ENCODE measurements at regions not wholly inside any gene's neighbourhood (a gene's known extent, or its start where the extent isn't known, plus 50 kb on each side); places are given as distances from the start of the nearest gene placed in this dataset.

- H3K9me1 ChIP-seq (ENCODE audit: control insufficient read depth, extremely low read depth, insufficient read depth, low read length) = no peaks in the 10 kb centered on the region
- no peak for TF ChIP-seq EZH2 (IDR thresholded peaks at IDR 0.05; ENCODE audit: low read length)
- no peak for TF ChIP-seq CTCF (optimal IDR thresholded peaks at IDR 0.05 in 1 of 3, IDR thresholded peaks at IDR 0.05 in 1 of 3, conservative IDR thresholded peaks at IDR 0.05 in 1 of 3; ENCODE audit: extremely low read depth in 1 of 3, insufficient read depth in 2 of 3, low read length in 3 of 3)
- dilution Hi-C loops (cut with MboI; ENCODE audit: extremely low pct_ligation_motif_present, low sequenced_read_pairs) = no loop called here
Measured at GRCh38 chr5:167061695-167062094, 1229.8 kb upstream of the WWC1 start.

GRCh38 chr5:167063116-167063515 is 1228.3 kb upstream of the WWC1 start:
- H3K4me2 ChIP-seq (ENCODE audit: control insufficient read depth, extremely low read depth, insufficient read depth, low read depth, low read length) = no peak overlapping the region
- H3K4me3 ChIP-seq (ENCODE audit: control insufficient read depth in 2 of 3, extremely low read depth in 1 of 3, insufficient read depth in 2 of 3, low read depth in 1 of 3, low read length in 3 of 3) = no peak overlapping the region
- dilution Hi-C loops (cut with MboI; ENCODE audit: extremely low pct_ligation_motif_present, low sequenced_read_pairs) = no loop called here

More at GRCh38 chr5:167061695-167062094, 1229.8 kb upstream of the WWC1 start:
- Histone ChIP-seq H3K4me1 (ENCODE audit: control insufficient read depth, extremely low read depth, insufficient read depth, low read length) (no peaks in the 10 kb centered on the region), H3K36me3 (ENCODE audit: control insufficient read depth in 2 of 2, extremely low read depth in 1 of 2, insufficient read depth in 2 of 2, low read length in 2 of 2) (no peaks in the 10 kb centered on the region), H3K27ac (ENCODE audit: control insufficient read depth, insufficient read depth, low read length) (no peak overlapping the region), H4K20me1 (ENCODE audit: control insufficient read depth, extremely low read depth, insufficient read depth, low read length) (no peaks in the 10 kb centered on the region), H3K27me3 (ENCODE audit: control insufficient read depth, extremely low read depth, insufficient read depth, low read length) (no peaks in the 10 kb centered on the region), H3K4me3 (ENCODE audit: control insufficient read depth in 2 of 3, extremely low read depth in 1 of 3, insufficient read depth in 2 of 3, low read depth in 1 of 3, low read length in 3 of 3) (no peak overlapping the region), H3K79me2 (ENCODE audit: control insufficient read depth, insufficient read depth, low read length) (no peaks in the 10 kb centered on the region), H2AFZ (ENCODE audit: control insufficient read depth, low read length) (no peak overlapping the region), H3K9ac (ENCODE audit: control insufficient read depth, extremely low read depth, insufficient read depth, low read length) (no peak overlapping the region), H3K9me3 (ENCODE audit: control insufficient read depth, low read depth, low read length) (no peaks in the 10 kb centered on the region), H3K4me2 (ENCODE audit: control insufficient read depth, extremely low read depth, insufficient read depth, low read depth, low read length) (no peak overlapping the region)
- no peak for DNase-seq (ENCODE audit: low read depth, low spot score)
- no peak for FAIRE-seq

More at GRCh38 chr5:167063116-167063515, 1228.3 kb upstream of the WWC1 start:
- H3K27ac ChIP-seq (ENCODE audit: control insufficient read depth, insufficient read depth, low read length) = no peak overlapping the region
- H4K20me1 ChIP-seq (ENCODE audit: control insufficient read depth, extremely low read depth, insufficient read depth, low read length) = no peaks in the 10 kb centered on the region
- FAIRE-seq = no peak
- H3K9ac ChIP-seq (ENCODE audit: control insufficient read depth, extremely low read depth, insufficient read depth, low read length) = no peak overlapping the region
- no peak for DNase-seq (ENCODE audit: low read depth, low spot score)
- H3K79me2 ChIP-seq (ENCODE audit: control insufficient read depth, insufficient read depth, low read length) = no peaks in the 10 kb centered on the region
- H3K9me1 ChIP-seq (ENCODE audit: control insufficient read depth, extremely low read depth, insufficient read depth, low read length) = no peaks in the 10 kb centered on the region
- no peaks in the 10 kb centered on the region for H3K9me3 ChIP-seq (ENCODE audit: control insufficient read depth, low read depth, low read length)
- no peaks in the 10 kb centered on the region for H3K27me3 ChIP-seq (ENCODE audit: control insufficient read depth, extremely low read depth, insufficient read depth, low read length)
- no peaks in the 10 kb centered on the region for H3K4me1 ChIP-seq (ENCODE audit: control insufficient read depth, extremely low read depth, insufficient read depth, low read length)
- TF ChIP-seq CTCF (optimal IDR thresholded peaks at IDR 0.05 in 1 of 3, IDR thresholded peaks at IDR 0.05 in 1 of 3, conservative IDR thresholded peaks at IDR 0.05 in 1 of 3; ENCODE audit: extremely low read depth in 1 of 3, insufficient read depth in 2 of 3, low read length in 3 of 3) = no peak
- no peak for TF ChIP-seq EZH2 (IDR thresholded peaks at IDR 0.05; ENCODE audit: low read length)
- H2AFZ ChIP-seq (ENCODE audit: control insufficient read depth, low read length) = no peak overlapping the region
- no peaks in the 10 kb centered on the region for H3K36me3 ChIP-seq (ENCODE audit: control insufficient read depth in 2 of 2, extremely low read depth in 1 of 2, insufficient read depth in 2 of 2, low read length in 2 of 2)

All from keratinocyte (primary cell).